GM04503 (cell line): ENCODE measurements at regions not wholly inside any gene's neighbourhood (a gene's known extent, or its start where the extent isn't known, plus 50 kb on each side); places are given as distances from the start of the nearest gene placed in this dataset.
"Not testable (repeated sequence)": the region's sequence is repeated elsewhere in the genome, so short reads cannot be mapped to it uniquely, and the experiment has no call there.

ENCODE experiments used
- DNase-seq: peaks from one replicate; pipeline ENCODE4 v3.0.0-alpha.2; 2012; ENCODE audit warnings: low read depth

DNA sequence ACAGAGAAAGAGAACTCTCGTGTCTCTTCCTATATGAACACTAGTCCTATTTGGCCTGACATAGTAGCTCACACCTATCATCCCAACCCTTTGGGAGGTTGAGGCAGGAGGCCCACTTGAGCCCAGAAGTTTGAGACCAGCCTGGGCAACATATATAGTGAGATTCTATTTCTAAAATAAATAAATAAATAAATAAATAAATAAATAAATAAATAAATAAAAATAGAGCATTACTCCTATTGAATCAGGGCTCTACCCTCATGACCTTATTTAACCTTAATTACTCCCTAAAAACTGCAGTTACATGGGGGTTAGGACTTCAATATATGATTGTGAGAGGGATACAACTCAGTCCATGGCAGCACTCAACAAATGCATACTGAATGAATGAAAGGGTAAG, 61.2 kb upstream of the GSC start:
- DNase-seq, result no peak

DNA sequence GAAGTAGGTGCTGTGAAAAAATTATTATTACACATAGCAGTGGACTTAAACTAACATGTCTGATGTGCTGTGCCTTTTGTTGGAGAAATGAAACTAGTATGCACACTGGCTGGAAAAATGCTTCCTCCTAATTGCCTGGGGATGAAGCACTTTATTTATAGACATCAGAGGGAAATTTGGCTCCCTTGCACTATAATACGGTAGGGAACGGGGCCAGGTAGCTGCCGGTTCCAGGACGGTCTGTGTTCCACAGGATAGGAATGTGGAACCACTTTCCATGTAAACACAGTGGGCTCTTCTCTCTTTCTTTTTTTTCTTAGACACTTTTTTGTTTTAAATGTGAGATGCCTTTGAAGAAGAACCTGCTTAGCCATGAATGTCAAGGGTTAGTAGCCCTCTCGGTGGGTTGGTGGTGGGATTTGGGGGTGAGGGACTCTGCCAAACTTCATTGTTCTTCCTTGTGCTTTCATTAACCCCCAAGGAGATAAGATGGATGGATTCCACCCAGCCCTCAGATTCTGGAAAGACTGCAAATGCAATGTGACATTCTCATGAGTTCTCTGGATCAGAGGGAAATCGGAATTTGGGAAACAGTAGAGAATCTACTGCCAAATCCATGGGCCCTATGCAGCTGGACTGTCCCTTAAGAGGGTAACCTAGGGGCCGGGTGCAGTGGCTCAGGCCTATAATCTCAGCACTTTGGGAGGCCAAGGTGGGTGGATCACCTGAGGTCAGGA, 58.0 kb upstream of the GSC start:
- DNase-seq, result no peak

DNA sequence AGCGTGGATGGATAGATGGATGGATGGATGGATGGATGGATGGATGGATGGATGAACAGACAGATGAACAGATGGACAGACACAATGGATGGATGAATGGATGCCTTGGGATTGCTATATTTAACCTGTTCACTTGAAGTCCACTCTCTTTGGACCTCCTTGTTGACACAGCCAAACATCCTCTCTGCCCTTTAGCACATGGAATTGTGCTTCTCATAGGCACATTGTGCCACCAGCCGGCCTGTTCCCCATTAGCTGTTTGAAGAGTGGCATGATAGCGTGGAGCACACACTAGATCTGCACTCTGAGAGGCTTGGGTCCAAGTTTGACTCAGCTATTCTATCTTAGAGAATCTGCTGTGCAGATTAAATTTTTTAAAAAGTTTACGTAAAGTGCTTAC, 56.9 kb upstream of the GSC start:
- no peak for DNase-seq

DNA sequence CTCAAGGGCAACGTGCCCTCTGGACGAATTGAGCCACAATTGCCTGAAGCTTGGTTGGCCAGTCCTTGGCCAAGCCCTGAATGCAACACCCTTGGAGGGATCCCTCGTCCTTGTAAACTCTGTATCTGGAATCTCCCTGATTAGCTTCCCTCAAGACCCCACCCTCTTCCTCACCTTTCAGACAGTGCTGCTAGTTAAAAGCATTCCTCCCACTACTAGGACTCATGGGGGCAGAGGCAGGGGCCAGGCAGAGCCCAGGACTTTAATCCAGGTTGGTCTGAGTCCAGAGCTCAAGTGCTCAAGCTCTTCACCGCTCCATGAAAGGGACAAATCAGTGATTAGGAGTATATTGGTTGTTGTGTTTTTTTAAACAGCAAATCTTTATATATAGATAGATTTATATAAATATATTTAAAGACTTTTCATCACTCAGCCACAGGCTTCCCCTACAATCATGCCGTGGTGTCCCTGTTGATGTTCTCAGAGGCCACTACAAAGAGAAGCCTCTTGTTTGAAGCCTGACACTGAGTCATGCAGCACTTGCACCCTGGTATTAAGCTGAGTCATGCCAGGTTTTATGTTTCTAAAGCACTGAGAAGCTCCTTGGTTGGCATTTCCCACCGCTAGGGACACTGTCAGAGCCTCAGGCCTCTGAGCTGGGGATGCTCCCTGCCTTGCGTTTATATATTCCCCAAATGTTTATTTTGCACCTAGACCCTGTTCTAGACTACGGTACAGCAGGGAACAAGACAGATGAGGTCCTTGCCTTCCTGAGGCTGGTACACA, 53.8 kb upstream of the GSC start:
- DNase-seq, result no peak

DNA sequence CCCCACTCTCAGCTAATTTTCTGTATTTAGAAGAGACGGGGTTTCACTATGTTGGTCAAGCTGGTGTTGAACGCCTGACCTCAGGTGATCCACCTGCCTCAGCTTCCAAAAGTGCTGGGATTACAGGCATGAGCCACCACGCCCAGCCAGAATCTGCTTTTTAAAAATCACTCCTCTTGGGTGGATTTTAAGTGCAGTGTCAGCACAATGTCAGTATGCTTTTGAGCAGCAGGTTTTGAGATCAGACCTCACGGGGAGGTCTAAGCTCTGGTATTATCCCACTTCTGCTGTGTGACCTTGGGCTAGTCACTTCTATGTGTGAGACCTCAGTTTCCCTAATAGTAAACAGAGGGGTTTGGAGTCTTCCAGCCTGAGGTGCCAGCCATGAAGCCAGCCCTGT, 51.8 kb upstream of the GSC start:
- DNase-seq, result no peak

DNA sequence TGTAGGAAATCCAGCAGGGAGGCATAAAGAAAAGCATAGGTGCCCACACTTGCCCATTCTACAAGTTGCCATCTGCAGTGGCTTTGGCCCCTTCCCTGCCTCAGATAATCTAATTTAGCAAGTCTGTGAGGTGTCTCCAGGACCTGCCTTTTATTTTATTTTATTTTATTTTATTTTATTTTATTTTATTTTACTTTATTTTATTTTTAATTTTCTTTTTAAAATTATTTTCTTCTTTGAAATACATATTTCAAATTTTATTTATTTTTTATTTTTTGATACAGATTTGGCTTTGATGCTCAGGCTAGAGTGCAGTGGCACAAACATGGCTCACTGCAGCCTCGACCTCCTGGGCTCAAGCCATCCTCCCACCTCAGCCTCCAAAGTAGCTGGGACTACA, 51.0 kb upstream of the GSC start:
- not testable (repeated sequence) for DNase-seq
